ENCODE measurements at regions not wholly inside any gene's neighbourhood (a gene's known extent, or its start where the extent isn't known, plus 50 kb on each side); places are given as distances from the start of the nearest gene placed in this dataset.

- no peak for TF ChIP-seq POLR2A (IDR thresholded peaks at IDR 0.05)
- no peak for TF ChIP-seq CTCF (IDR thresholded peaks at IDR 0.05 in 4 of 5, conservative IDR thresholded peaks at IDR 0.05 in 1 of 5)
These were observed 2471.5 kb downstream of the PCDH9 start for GRCh38 chr13:64758521-64759244.

All from gastrocnemius medialis (tissue), 4 donors.